H1 (cell line): ENCODE measurements at regions not wholly inside any gene's neighbourhood (a gene's known extent, or its start where the extent isn't known, plus 50 kb on each side); places are given as distances from the start of the nearest gene placed in this dataset.

ENCODE experiments used
- CTCF ChIA-PET: fragments of 300-600 bp; sonication (Branson Sonifier 250); formaldehyde crosslinking; loops from one replicate; lab custom pipeline; 2021; ENCODE audit not compliant: partially characterized antibody; lab: Charles Lee
- POLR2A ChIA-PET: fragments of 300-600 bp; sonication (Branson Sonifier 250); formaldehyde crosslinking; loops from one replicate; lab custom pipeline; 2021; ENCODE audit warnings: inconsistent platforms; ENCODE audit not compliant: partially characterized antibody; lab: Charles Lee
- DNase-seq, 2 experiments: peaks; one replicate each; pipeline versions ENCODE4 v3.0.0 to v3.0.0-alpha.2; 2010 to 2022; ENCODE audit warnings: low spot score in 2 of 2, low read depth in 1 of 2, mixed read lengths in 1 of 2
- FAIRE-seq: peaks from 2 replicates; lab custom pipeline; 2011; peaks lifted over from hg19 to GRCh38; lab: Jason Lieb, UNC
- H2AFZ ChIP-seq: 2 replicates; pipeline ENCODE4 v1.8.1; 2012; ENCODE audit warnings: low read length, inconsistent platforms
- H2AK5ac ChIP-seq: 2 replicates; pipeline ENCODE4 v1.6.1; 2013; ENCODE audit warnings: low read depth, low read length
- H2BK120ac ChIP-seq: replicated peaks from 2 replicates; pipeline ENCODE3; 2013; ENCODE audit warnings: low read depth, low read length, inconsistent platforms
- H2BK12ac ChIP-seq: 2 replicates; pipeline ENCODE4 v1.6.1; 2013; ENCODE audit warnings: low read depth, low read length
- H2BK15ac ChIP-seq: 2 replicates; pipeline ENCODE4 v1.6.1; 2013; ENCODE audit warnings: low read length
- H2BK20ac ChIP-seq: 2 replicates; pipeline ENCODE4 v1.6.1; 2013; ENCODE audit warnings: low read length
- H2BK5ac ChIP-seq: 2 replicates; pipeline ENCODE4 v1.6.1; 2013; ENCODE audit warnings: low read depth, low read length
- H3K14ac ChIP-seq: 2 replicates; pipeline ENCODE4 v1.6.1; 2013; ENCODE audit warnings: inconsistent platforms; ENCODE audit not compliant: insufficient read length
- H3K18ac ChIP-seq: 2 replicates; pipeline ENCODE4 v1.6.1; 2013; ENCODE audit warnings: low read length; ENCODE audit errors: extremely low read depth
- H3K23ac ChIP-seq: 2 replicates; pipeline ENCODE4 v1.6.1; 2013; ENCODE audit warnings: inconsistent platforms; ENCODE audit not compliant: insufficient read length
- H3K23me2 ChIP-seq: 2 replicates; pipeline ENCODE4 v1.6.1; 2013; ENCODE audit warnings: low read depth, low read length
- H3K27ac ChIP-seq: 2 replicates; pipeline ENCODE4 v1.6.1; 2011; ENCODE audit warnings: low read depth, low read length, inconsistent platforms
- H3K27me3 ChIP-seq, 4 experiments: replicated peaks in 1 of 4; 1 replicate in 1 of 4; 2 replicates in 3 of 4; pipeline versions ENCODE4 v1.6.1 to v1.8.1; 2011 to 2013; ENCODE audit warnings: low read length in 3 of 4, mild to moderate bottlenecking in 3 of 4, inconsistent platforms in 2 of 4, mixed read lengths in 2 of 4, moderate library complexity in 1 of 4; ENCODE audit not compliant: control insufficient read depth in 3 of 4, insufficient read depth in 3 of 4; ENCODE audit errors: extremely low read depth in 1 of 4
- H3K36me3 ChIP-seq, 4 experiments: 2 replicates each; pipeline versions ENCODE4 v1.6.1 to v1.8.1; 2011 to 2013; ENCODE audit warnings: mild to moderate bottlenecking in 4 of 4, low read length in 3 of 4, moderate library complexity in 2 of 4, control low read depth in 1 of 4, inconsistent platforms in 1 of 4; ENCODE audit not compliant: insufficient read depth in 4 of 4, control insufficient read depth in 2 of 4
- H3K4ac ChIP-seq: replicated peaks from 2 replicates; pipeline ENCODE3; 2013; ENCODE audit warnings: low read length, low read depth, mixed read lengths, inconsistent platforms; ENCODE audit not compliant: insufficient read length
- H3K4me1 ChIP-seq, 4 experiments: replicated peaks in 1 of 4; 1 replicate in 1 of 4; 2 replicates in 3 of 4; pipeline versions ENCODE4 v1.6.1 to v1.8.1; 2011 to 2013; ENCODE audit warnings: low read length in 3 of 4, inconsistent platforms in 2 of 4, mixed read lengths in 1 of 4; ENCODE audit not compliant: insufficient read depth in 4 of 4, control insufficient read depth in 3 of 4
- H3K4me2 ChIP-seq, 2 experiments: 2 replicates each; pipeline versions ENCODE4 v1.6.1 to v1.8.1; 2011 to 2013; ENCODE audit warnings: low read depth in 2 of 2, low read length in 2 of 2, control low read depth in 1 of 2, inconsistent platforms in 1 of 2, mild to moderate bottlenecking in 1 of 2; ENCODE audit not compliant: insufficient read depth in 1 of 2
- H3K4me3 ChIP-seq, 4 experiments: fragments of 200-600, 300-600 bp in 1 of 4; sonication (generic), shearing (Covaris generic), sonication (Bioruptor Twin) in 1 of 4; 2 replicates each; pipeline versions ENCODE4 v1.5.1 to v1.8.1; 2011 to 2016; ENCODE audit warnings: low read length in 4 of 4, low read depth in 3 of 4, control low read depth in 2 of 4, inconsistent platforms in 2 of 4, mild to moderate bottlenecking in 2 of 4, mixed read lengths in 1 of 4, moderate library complexity in 1 of 4; ENCODE audit not compliant: insufficient read depth in 2 of 4; ENCODE audit errors: extremely low read depth in 1 of 4
- H3K56ac ChIP-seq: replicated peaks from 2 replicates; pipeline ENCODE3; 2013; ENCODE audit warnings: low read depth, mild to moderate bottlenecking, mixed read lengths, low read length, inconsistent platforms; ENCODE audit not compliant: insufficient read length
- H3K79me1 ChIP-seq: 2 replicates; pipeline ENCODE4 v1.6.1; 2013; ENCODE audit warnings: low read depth, low read length, control low read depth
- H3K79me2 ChIP-seq, 2 experiments: 2 replicates each; pipeline versions ENCODE4 v1.6.1 to v1.8.1; 2012 to 2013; ENCODE audit warnings: low read length in 2 of 2, mild to moderate bottlenecking in 2 of 2, inconsistent platforms in 1 of 2; ENCODE audit not compliant: insufficient read depth in 2 of 2, control insufficient read depth in 1 of 2
- H3K9ac ChIP-seq, 4 experiments: replicated peaks in 1 of 4; 1 replicate in 1 of 4; 2 replicates in 3 of 4; pipeline versions ENCODE4 v1.6.1 to v1.8.1; 2011 to 2013; ENCODE audit warnings: low read depth in 3 of 4, low read length in 3 of 4, control low read depth in 2 of 4, mild to moderate bottlenecking in 2 of 4, moderate library complexity in 2 of 4, inconsistent platforms in 1 of 4; ENCODE audit errors: extremely low read depth in 1 of 4
- H3K9me3 ChIP-seq, 2 experiments: 2 replicates each; pipeline versions ENCODE4 v1.6.1 to v1.8.1; 2012 to 2013; ENCODE audit warnings: mild to moderate bottlenecking in 2 of 2, moderate library complexity in 2 of 2, control low read depth in 1 of 2, inconsistent platforms in 1 of 2, low read depth in 1 of 2, low read length in 1 of 2, mixed read lengths in 1 of 2; ENCODE audit not compliant: insufficient read depth in 2 of 2
- H4K20me1 ChIP-seq, 2 experiments: replicated peaks in 1 of 2; 2 replicates each; pipeline versions ENCODE3 to v1.8.1; 2011 to 2013; ENCODE audit warnings: inconsistent platforms in 2 of 2, low read length in 2 of 2, mild to moderate bottlenecking in 1 of 2; ENCODE audit not compliant: insufficient read depth in 2 of 2, control insufficient read depth in 1 of 2
- H4K5ac ChIP-seq: 2 replicates; pipeline ENCODE4 v1.6.1; 2013; ENCODE audit warnings: low read length, low read depth, mixed read lengths, inconsistent platforms; ENCODE audit not compliant: insufficient read length
- H4K8ac ChIP-seq: 2 replicates; pipeline ENCODE4 v1.8.0; 2013; ENCODE audit warnings: mild to moderate bottlenecking, moderate library complexity, low read length, inconsistent platforms; ENCODE audit not compliant: insufficient read depth; ENCODE audit errors: extremely low read depth
- H4K91ac ChIP-seq: replicated peaks from 2 replicates; pipeline ENCODE3; 2013; ENCODE audit warnings: low read length, mixed read lengths, inconsistent platforms; ENCODE audit not compliant: insufficient read length
- CBX5 ChIP-seq: fragments of 300-800, 300-1000 bp; sonication (generic); IDR thresholded peaks from 2 replicates; pipeline ENCODE4 v1.7.1; 2016; ENCODE audit warnings: antibody characterized with exemption, low read length, low read depth
- FOSL1 ChIP-seq: IDR thresholded peaks from 2 replicates; pipeline ENCODE4 v1.6.1; 2011; ENCODE audit warnings: mild to moderate bottlenecking, low read depth, low read length, moderate library complexity; ENCODE audit not compliant: insufficient read depth
- KDM5A ChIP-seq: fragments of 200-600 bp; IDR thresholded peaks from 2 replicates; pipeline ENCODE4 v1.7.1; 2012; ENCODE audit warnings: mild to moderate bottlenecking, low read length, inconsistent platforms, mixed read lengths
- NANOG ChIP-seq: IDR thresholded peaks from 2 replicates; pipeline ENCODE4 v1.6.1; 2011; ENCODE audit warnings: low read length, low read depth, mild to moderate bottlenecking, inconsistent platforms; ENCODE audit not compliant: insufficient read depth, poor library complexity, severe bottlenecking
- POLR2A ChIP-seq, 2 experiments: IDR thresholded peaks; 1 replicate in 1 of 2; 2 replicates in 1 of 2; pipeline ENCODE4 v1.6.1; 2011; ENCODE audit warnings: low read depth in 2 of 2, low read length in 2 of 2, mild to moderate bottlenecking in 2 of 2; ENCODE audit errors: control extremely low read depth in 1 of 2
- WGBS, 2 experiments: shearing (Covaris generic) in 1 of 2; methylation state at CpG; one replicate each; pipeline versions ENCODE4 v1.1.6 to v1.1.7; 2013 to 2015; ENCODE audit warnings: low lambda C conversion rate in 2 of 2, mixed read lengths in 2 of 2, inconsistent platforms in 1 of 2, low coverage in 1 of 2, missing lambda C conversion rate in 1 of 2; ENCODE audit not compliant: insufficient replicate concordance in 2 of 2, insufficient coverage in 1 of 2, insufficient read length in 1 of 2; ENCODE audit errors: extremely low coverage in 1 of 2, missing lambda C conversion rate in 1 of 2; 5-methylcytosine and 5-hydroxymethylcytosine counted together

DNA sequence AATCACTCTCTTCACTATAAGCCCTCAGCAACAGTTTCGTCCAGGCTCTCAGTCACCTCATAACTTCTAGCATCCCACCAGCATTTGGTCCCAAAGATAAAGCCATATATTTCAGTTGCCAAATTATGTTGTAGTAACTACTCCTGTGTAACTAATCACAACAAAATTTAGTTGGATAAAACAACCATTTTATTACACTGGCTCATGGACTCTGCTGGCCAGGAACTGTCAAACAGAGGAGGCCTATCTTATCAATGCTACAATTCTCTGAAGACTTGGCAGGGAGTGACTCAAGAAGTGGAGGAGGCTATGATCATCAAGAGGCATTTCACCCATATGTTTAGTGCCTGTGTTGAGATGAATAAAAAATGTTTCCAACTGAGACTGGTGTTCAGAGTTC is 1082.3 kb upstream of the GJE1 start:
- DNase-seq = no peak
- no peak for TF ChIP-seq KDM5A
- no peak for TF ChIP-seq FOSL1
- no peak for TF ChIP-seq CBX5
- TF ChIP-seq NANOG = no peak
- no peak for TF ChIP-seq POLR2A (IDR thresholded peaks at IDR 0.05; ENCODE audit: control extremely low read depth in 1 of 2, low read depth in 2 of 2, low read length in 2 of 2)
- TF ChIP-seq, all 59 proteins: peak for 0
- H3K23me2 ChIP-seq = no peaks in the 10 kb centered on the region
- no peak overlapping the region for H2BK12ac ChIP-seq
- no peak for FAIRE-seq
- POLR2A ChIA-PET = no interaction called here
- H3K27me3 ChIP-seq = no peaks in the 10 kb centered on the region
- no peaks in the 10 kb centered on the region for H3K79me2 ChIP-seq
- H4K5ac ChIP-seq = no peak overlapping the region
- 83% methylated on average over 1 of the region's 1 CpG; no CpG with 5 or more reads in 1 of the 2 experiments for WGBS, 2 experiments
- CTCF ChIA-PET = no interaction called here
- H3K79me1 ChIP-seq = no peaks in the 10 kb centered on the region
- no peak overlapping the region for H3K56ac ChIP-seq
- no peaks in the 10 kb centered on the region for H3K4me1 ChIP-seq
- no peak overlapping the region for H2AFZ ChIP-seq
- no peak overlapping the region for H2BK20ac ChIP-seq
- no peak overlapping the region for H3K4me3 ChIP-seq
- H3K18ac ChIP-seq = no peak overlapping the region
- no peaks in the 10 kb centered on the region; a peak in 1 of 8 replicates for H3K36me3 ChIP-seq
- H2BK15ac ChIP-seq = no peak overlapping the region
- H3K9ac ChIP-seq = no peak overlapping the region
- H4K8ac ChIP-seq = no peak overlapping the region
- H2AK5ac ChIP-seq = no peak overlapping the region
- H3K4me2 ChIP-seq = no peak overlapping the region
- no peak overlapping the region for H3K14ac ChIP-seq
- no peak overlapping the region for H3K23ac ChIP-seq
- H3K9me3 ChIP-seq = peaks cover 0 to 2% of the 10 kb centered on the region in 2 experiments; a peak in 3 of 4 replicates
- H3K4ac ChIP-seq = no peak overlapping the region
- H4K91ac ChIP-seq = no peak overlapping the region
- H3K27ac ChIP-seq = no peak overlapping the region
- H2BK120ac ChIP-seq = no peak overlapping the region
- H2BK5ac ChIP-seq = no peak overlapping the region
- H4K20me1 ChIP-seq = no peaks in the 10 kb centered on the region
